ENCODE measurements at regions not wholly inside any gene's neighbourhood (a gene's known extent, or its start where the extent isn't known, plus 50 kb on each side); places are given as distances from the start of the nearest gene placed in this dataset.
"Not testable (repeated sequence)": the region's sequence is repeated elsewhere in the genome, so short reads cannot be mapped to it uniquely, and the experiment has no call there.

GRCh38 chrX:137792214-137792613, 226.3 kb downstream of the ZIC3 start:
- Histone ChIP-seq H4K20me1 (ENCODE audit: insufficient read depth, low read length) (no peaks in the 10 kb centered on the region), H3K4me2 (ENCODE audit: low read depth, low read length) (no peak overlapping the region), H3K36me3 (replicated peaks in 1 of 2; ENCODE audit: control insufficient read depth in 1 of 2, insufficient read depth in 2 of 2, low read length in 2 of 2) (no peaks in the 10 kb centered on the region), H3K4me3 (replicated peaks in 1 of 3; ENCODE audit: insufficient read depth in 1 of 3, low read depth in 2 of 3, low read length in 3 of 3) (no peak overlapping the region), H3K9me3 (ENCODE audit: low read length) (no peaks in the 10 kb centered on the region), H3K4me1 (ENCODE audit: insufficient read depth, low read length) (no peaks in the 10 kb centered on the region), H3K27ac (ENCODE audit: extremely low read length, insufficient read depth, low read length) (no peak overlapping the region), H2AFZ (ENCODE audit: low read length) (no peak overlapping the region), H3K79me2 (ENCODE audit: insufficient read depth, low read length) (no peaks in the 10 kb centered on the region), H3K27me3 (ENCODE audit: control insufficient read depth in 1 of 2, insufficient read depth in 2 of 2, low read length in 2 of 2) (no peaks in the 10 kb centered on the region), H3K9ac (ENCODE audit: insufficient read depth, low read depth, low read length) (no peak overlapping the region)
- no CpG with 5 or more reads among the region's 8 CpGs for WGBS (ENCODE audit: low lambda C conversion rate)
- intact Hi-C loops (cut with micrococcal nuclease; ENCODE audit: unreplicated experiment) (no loop called here), in situ Hi-C loops (cut with HindIII; ENCODE audit: extremely low pct_ligation_motif_present, low pct_unique_long_range_greater_than_20kb) (no loop called here)
- TF ChIP-seq ZBTB7B (CRISPR knock-in tag; IDR thresholded peaks at IDR 0.05): no peak
- TF ChIP-seq ZNF335 (CRISPR knock-in tag; IDR thresholded peaks at IDR 0.05): no peak
- no peak for TF ChIP-seq ZFP91 (CRISPR knock-in tag; IDR thresholded peaks at IDR 0.05; ENCODE audit: borderline replicate concordance)
- no peak for TF ChIP-seq ARNT2 (CRISPR knock-in tag; IDR thresholded peaks at IDR 0.05; ENCODE audit: low read depth)
- no peak for TF ChIP-seq NFKB2 (CRISPR knock-in tag; IDR thresholded peaks at IDR 0.05; ENCODE audit: borderline replicate concordance)
- TF ChIP-seq NCOA5 (CRISPR knock-in tag; IDR thresholded peaks at IDR 0.05): no peak
- no peak for TF ChIP-seq FOXA1 (IDR thresholded peaks at IDR 0.05)
- no peak for TF ChIP-seq FOXA1 (CRISPR knock-in tag; IDR thresholded peaks at IDR 0.05)
- TF ChIP-seq ZNF792 (CRISPR knock-in tag; IDR thresholded peaks at IDR 0.05): no peak
- no peak for TF ChIP-seq IRF2 (CRISPR knock-in tag; IDR thresholded peaks at IDR 0.05)
- TF ChIP-seq ZNF629 (CRISPR knock-in tag; conservative IDR thresholded peaks at IDR 0.05): no peak
- no peak for TF ChIP-seq KLF6 (CRISPR knock-in tag; IDR thresholded peaks at IDR 0.05)
- no peak for TF ChIP-seq SALL1 (CRISPR knock-in tag; IDR thresholded peaks at IDR 0.05)
- TF ChIP-seq ZMYM3 (CRISPR knock-in tag; IDR thresholded peaks at IDR 0.05): no peak
- no peak for TF ChIP-seq ZBED4 (CRISPR knock-in tag; IDR thresholded peaks at IDR 0.05; ENCODE audit: borderline replicate concordance)
- TF ChIP-seq NFE2L1 (CRISPR knock-in tag; IDR thresholded peaks at IDR 0.05; ENCODE audit: borderline replicate concordance): no peak
- TF ChIP-seq MYNN (CRISPR knock-in tag; IDR thresholded peaks at IDR 0.05; ENCODE audit: low read depth): no peak
- no peak for TF ChIP-seq WIZ (CRISPR knock-in tag; IDR thresholded peaks at IDR 0.05)
- BruUV-seq (replicated peaks): no TSS peak
- CTCF ChIA-PET (ENCODE audit: low intra/inter-chr PET ratio, low total read pairs): no interaction called here
- FAIRE-seq (no peak), ATAC-seq (no peak), DNase-seq (ENCODE audit: low spot score) (no peak)
- POLR2A ChIA-PET: no interaction called here

- H3K4me1 ChIP-seq (ENCODE audit: insufficient read depth, low read length); H3K27me3 ChIP-seq (ENCODE audit: control insufficient read depth in 1 of 2, insufficient read depth in 2 of 2, low read length in 2 of 2); H2AFZ ChIP-seq (ENCODE audit: low read length); FAIRE-seq; H4K20me1 ChIP-seq (ENCODE audit: insufficient read depth, low read length); ATAC-seq; DNase-seq (ENCODE audit: low spot score); H3K9me3 ChIP-seq (ENCODE audit: low read length); H3K4me3 ChIP-seq (replicated peaks in 1 of 3; ENCODE audit: insufficient read depth in 1 of 3, low read depth in 2 of 3, low read length in 3 of 3); H3K9ac ChIP-seq (ENCODE audit: insufficient read depth, low read depth, low read length); H3K36me3 ChIP-seq (replicated peaks in 1 of 2; ENCODE audit: control insufficient read depth in 1 of 2, insufficient read depth in 2 of 2, low read length in 2 of 2); CTCF ChIA-PET (ENCODE audit: low intra/inter-chr PET ratio, low total read pairs); H3K79me2 ChIP-seq (ENCODE audit: insufficient read depth, low read length); intact Hi-C loops (cut with micrococcal nuclease; ENCODE audit: unreplicated experiment); POLR2A ChIA-PET; in situ Hi-C loops (cut with HindIII; ENCODE audit: extremely low pct_ligation_motif_present, low pct_unique_long_range_greater_than_20kb); BruUV-seq (replicated peaks); H3K27ac ChIP-seq (ENCODE audit: extremely low read length, insufficient read depth, low read length); H3K4me2 ChIP-seq (ENCODE audit: low read depth, low read length): not testable (repeated sequence)
- WGBS (ENCODE audit: low lambda C conversion rate): 12% methylated on average over 3 of the region's 3 CpGs
Measured at GRCh38 chrX:137797926-137798325, 232.0 kb downstream of the ZIC3 start.
